AG09309 (cell line): ENCODE measurements at regions not wholly inside any gene's neighbourhood (a gene's known extent, or its start where the extent isn't known, plus 50 kb on each side); places are given as distances from the start of the nearest gene placed in this dataset.

Source experiments
- DNase-seq: peaks from one replicate; pipeline ENCODE4 v3.0.0-alpha.2; 2010; ENCODE audit warnings: low read depth
- H3K4me3 ChIP-seq: 2 replicates; pipeline ENCODE4 v1.5.1; 2011; ENCODE audit warnings: mild to moderate bottlenecking, low read depth, low read length, moderate library complexity; ENCODE audit not compliant: control insufficient read depth
- TF ChIP-seq, protein P1 (sequence below): IDR thresholded peaks from 2 replicates; pipeline ENCODE4 v1.5.1; 2011; ENCODE audit warnings: mild to moderate bottlenecking, low read depth, low read length, inconsistent platforms; ENCODE audit not compliant: insufficient read depth, control insufficient read depth; ENCODE audit errors: missing control alignments

DNA sequence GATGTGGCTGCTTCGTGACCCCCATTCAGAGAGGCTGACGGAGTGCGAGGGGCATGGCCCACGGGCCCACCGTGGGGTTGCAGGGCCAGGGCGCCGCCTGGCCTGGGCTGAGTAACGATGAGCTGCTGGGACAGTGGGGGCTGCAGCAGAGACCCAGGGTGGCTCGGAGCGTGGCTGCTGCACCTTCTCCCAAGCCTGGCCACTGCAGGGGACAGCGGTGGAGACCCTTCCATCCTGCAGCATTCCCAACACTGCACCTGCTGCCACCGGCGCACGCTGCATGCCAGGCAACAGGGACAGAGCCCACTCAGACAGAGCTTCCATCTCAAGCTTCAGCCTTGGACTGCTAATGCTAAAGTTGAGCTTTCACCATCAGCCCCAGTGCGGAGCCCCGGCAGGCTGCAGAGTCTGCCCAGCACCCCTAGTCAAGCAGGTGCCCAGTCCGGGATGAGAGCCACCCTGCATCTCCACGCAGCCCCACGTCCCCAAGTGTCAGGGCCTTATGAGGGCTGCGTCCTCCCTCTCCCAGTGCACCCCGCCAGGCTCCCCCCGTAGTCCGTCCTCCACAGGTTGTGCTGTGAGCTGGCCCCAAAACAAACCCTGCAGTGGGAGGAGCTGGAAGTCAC lies 89.4 kb upstream of the AFDN start:
- TF ChIP-seq, protein P1, sequence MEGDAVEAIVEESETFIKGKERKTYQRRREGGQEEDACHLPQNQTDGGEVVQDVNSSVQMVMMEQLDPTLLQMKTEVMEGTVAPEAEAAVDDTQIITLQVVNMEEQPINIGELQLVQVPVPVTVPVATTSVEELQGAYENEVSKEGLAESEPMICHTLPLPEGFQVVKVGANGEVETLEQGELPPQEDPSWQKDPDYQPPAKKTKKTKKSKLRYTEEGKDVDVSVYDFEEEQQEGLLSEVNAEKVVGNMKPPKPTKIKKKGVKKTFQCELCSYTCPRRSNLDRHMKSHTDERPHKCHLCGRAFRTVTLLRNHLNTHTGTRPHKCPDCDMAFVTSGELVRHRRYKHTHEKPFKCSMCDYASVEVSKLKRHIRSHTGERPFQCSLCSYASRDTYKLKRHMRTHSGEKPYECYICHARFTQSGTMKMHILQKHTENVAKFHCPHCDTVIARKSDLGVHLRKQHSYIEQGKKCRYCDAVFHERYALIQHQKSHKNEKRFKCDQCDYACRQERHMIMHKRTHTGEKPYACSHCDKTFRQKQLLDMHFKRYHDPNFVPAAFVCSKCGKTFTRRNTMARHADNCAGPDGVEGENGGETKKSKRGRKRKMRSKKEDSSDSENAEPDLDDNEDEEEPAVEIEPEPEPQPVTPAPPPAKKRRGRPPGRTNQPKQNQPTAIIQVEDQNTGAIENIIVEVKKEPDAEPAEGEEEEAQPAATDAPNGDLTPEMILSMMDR: no peak
- no peak for DNase-seq
- H3K4me3 ChIP-seq: no peak overlapping the region

DNA sequence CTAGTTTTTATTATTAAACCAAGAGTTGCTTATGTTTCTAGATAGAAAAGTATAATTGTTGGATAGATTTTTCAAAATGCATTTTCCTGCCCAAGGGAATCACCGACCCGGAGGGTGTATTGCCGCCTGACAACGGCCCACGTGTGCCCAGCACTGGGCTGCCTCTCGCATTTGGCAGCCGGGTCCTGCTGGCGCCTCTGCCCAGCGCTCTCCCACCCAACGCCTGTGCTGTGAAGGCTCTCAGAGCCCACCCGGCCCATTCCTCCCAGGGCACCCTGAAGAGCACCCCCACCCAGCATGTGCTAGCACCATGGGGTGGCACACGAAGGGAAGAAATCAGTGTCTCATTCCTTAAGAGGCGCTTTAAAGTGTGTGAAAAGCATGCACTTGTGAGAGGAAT lies 88.3 kb upstream of the AFDN start:
- DNase-seq: no peak
- TF ChIP-seq, protein P1: no peak
- no peak overlapping the region for H3K4me3 ChIP-seq

DNA sequence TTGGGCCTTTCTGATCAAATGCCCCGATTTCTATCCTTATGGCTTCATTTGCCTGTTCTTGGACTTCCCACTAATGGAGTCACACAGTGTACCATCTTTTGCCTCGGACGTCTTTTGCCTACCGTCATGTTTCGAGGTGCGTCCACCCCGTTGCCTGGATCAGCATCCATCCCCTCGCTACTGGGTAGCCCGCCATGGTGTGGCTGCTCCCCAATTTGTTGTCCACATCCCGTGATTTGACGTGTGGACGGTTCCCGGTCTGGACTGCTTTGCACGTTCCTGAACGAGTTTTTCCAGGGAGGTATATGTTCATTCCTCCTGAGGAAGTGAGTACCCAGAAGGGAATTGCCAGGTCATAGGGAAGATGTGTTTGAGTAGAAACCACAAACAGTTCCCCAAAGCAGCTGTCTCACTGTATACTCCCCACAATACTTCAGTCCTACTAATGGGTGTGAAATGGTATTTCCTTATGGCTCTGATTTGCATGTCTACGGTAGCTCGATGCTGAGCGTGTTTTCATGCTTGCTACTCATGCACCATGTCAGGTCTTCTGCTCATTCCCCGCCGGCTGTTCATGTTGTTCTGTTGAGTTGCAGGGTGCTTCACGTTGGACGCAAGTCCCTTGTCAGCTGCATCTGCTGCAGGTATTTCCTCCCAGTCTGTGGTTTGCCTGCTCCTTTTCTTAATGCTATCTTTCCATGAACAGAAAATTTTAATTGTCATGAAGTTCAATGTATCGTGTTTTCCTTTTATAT lies 86.8 kb upstream of the AFDN start:
- TF ChIP-seq, protein P1: no peak
- no peak for DNase-seq

DNA sequence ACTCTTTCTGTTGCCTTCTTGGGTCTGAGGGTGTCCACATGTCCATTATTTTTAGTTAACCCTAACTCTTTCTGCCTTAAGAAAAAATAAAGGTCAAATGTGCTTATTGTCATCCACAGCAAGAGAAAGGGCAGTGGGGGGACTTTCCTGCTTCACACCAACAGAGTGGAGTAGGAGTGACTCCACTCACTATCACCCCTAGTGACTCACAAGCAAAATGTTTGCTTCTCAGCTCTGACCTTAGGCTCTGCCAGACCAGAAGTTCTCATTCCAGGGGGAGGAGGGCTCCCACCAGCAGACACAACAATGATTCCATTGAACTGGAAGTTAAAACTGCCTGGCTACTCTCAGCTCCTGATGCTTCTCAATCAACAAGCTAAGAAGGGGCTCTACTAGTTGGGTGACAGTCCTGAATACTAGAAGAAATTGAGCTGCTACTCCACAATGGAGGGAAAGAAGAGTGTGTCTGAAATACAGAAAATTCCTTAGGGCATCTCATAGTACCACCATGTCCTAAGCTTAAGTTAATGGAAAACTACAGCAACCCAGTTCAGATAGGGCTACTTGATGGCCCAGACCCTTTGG lies 83.9 kb upstream of the AFDN start:
- H3K4me3 ChIP-seq: no peak overlapping the region
- no peak for DNase-seq
- TF ChIP-seq, protein P1: no peak

More for the DNA sequence above, 86.8 kb upstream of the AFDN start:
- H3K4me3 ChIP-seq: no peak overlapping the region

DNA sequence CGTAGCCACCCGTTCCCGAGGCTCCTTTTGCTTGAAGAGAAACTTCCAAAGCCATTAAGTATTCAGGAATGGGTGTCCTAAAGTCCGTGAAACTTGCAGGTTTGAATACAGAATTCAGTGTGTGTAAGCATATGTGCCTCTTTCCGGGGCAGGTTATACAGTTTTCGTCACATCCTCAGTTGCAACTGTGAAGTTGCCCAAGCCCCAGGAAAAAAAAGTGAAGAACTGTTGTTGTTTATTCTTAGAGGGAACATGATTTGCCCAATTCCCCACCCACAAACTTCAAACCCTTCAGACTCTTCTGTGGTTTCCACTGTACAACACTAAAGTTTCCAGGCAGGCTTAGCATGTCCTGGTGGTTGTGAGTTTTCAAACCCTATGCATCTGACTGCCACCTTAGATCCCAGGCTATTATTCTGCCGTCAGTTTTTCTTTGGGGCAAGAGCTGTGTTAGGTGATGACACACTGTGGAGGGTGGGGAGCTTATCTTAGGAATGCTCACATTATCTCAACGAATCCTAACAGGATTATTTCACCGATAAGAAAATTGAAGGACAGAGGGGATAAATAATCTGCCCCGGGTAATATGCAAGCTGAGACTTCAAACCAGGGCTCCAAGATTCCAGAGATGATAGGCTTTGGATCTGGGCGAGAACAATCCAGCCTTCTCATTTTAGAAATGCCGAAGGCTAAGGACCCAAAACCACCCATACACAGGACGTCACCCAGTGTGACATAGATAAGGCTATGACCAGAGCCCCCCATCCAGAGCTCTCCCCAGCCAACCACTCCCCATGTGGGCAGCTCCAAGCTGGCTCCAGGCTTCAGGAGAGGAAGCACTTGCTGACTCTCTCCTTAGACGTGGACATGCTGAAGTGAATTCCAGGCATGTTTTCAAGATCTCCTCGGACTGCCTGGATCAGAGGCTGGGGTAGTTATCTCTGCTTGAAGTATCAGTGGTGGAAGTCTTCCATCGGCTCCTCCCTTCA lies 81.7 kb upstream of the AFDN start:
- TF ChIP-seq, protein P1: no peak
- DNase-seq: no peak
- H3K4me3 ChIP-seq: no peak overlapping the region

DNA sequence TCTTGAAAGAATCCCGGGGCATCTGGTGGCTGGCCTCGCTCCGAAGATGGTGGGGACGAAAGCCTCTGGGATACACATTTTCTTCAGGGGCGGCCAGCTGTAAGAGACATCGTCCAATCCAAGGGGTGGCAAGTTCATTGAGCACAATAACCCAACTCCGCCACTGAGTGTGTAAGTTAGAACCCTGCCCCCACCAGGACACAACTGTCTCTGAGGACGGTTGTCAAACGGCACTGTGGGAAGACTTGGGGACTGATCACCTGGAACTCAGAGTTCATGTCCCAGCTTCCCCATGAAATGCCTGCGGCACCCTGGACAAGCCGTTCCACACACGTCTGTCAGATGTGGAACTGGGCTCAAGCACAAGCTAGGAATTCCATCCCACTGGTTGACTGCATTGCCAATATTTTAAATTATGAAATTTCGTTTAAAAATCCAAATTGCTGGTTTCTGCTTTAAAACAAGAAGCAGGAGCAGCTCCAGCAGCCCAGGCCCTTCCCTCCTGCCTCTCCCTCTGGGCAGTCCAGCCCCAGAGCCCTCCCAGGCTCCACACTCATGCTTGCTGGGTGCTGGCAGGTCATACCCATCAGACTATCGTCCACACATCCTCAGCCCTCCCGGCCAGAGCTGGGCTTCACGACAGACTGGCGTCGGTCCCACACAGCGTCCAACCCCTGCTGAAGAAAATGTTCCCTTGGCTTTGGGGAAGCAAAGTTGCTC lies 80.9 kb upstream of the AFDN start:
- H3K4me3 ChIP-seq: no peak overlapping the region
- DNase-seq: no peak
- TF ChIP-seq, protein P1: no peak
